Activated CD8-positive, alpha-beta memory T cell treated with anti-CD3 and anti-CD28 coated beads for 36 hours (primary cell): ENCODE measurements at regions not wholly inside any gene's neighbourhood (a gene's known extent, or its start where the extent isn't known, plus 50 kb on each side); places are given as distances from the start of the nearest gene placed in this dataset.

Experiments
- CTCF ChIA-PET: fragments of 350-600 bp; sonication (Branson Sonifier 250); formaldehyde crosslinking; loops from one replicate; lab custom pipeline; 2021; ENCODE audit warnings: antibody characterized with exemption; lab: Charles Lee
- POLR2A ChIA-PET: fragments of 350-600 bp; sonication (Branson Sonifier 250); formaldehyde crosslinking; loops from one replicate; lab custom pipeline; 2021; ENCODE audit warnings: antibody characterized with exemption; lab: Charles Lee

- CTCF ChIA-PET, result no interaction called here
- POLR2A ChIA-PET, result no interaction called here
Observed at GRCh38 chr2:100753444-100753843, 66.5 kb upstream of the NPAS2 start.

GRCh38 chr2:100753881-100754280 is 66.1 kb upstream of the NPAS2 start:
- ChIA-PET CTCF (no interaction called here), POLR2A (no interaction called here)

- ChIA-PET POLR2A (no interaction called here), CTCF (no interaction called here)
Observed at GRCh38 chr2:100754951-100755350, 65.0 kb upstream of the NPAS2 start.

GRCh38 chr2:100755441-100755840 is 64.5 kb upstream of the NPAS2 start:
- ChIA-PET CTCF (no interaction called here), POLR2A (no interaction called here)

- CTCF ChIA-PET, result no interaction called here
- POLR2A ChIA-PET, result no interaction called here
Observed at GRCh38 chr2:100756704-100757103, 63.2 kb upstream of the NPAS2 start.

GRCh38 chr2:100757621-100758394 is 62.1 kb upstream of the NPAS2 start:
- ChIA-PET CTCF (no interaction called here), POLR2A (no interaction called here)

GRCh38 chr2:100759901-100760300 is 60.0 kb upstream of the NPAS2 start:
- CTCF ChIA-PET, result no interaction called here

GRCh38 chr2:100761365-100761764 is 58.6 kb upstream of the NPAS2 start:
- CTCF ChIA-PET, result no interaction called here
- POLR2A ChIA-PET, result no interaction called here

More at GRCh38 chr2:100759901-100760300, 60.0 kb upstream of the NPAS2 start:
- POLR2A ChIA-PET, result no interaction called here

GRCh38 chr2:100764430-100764829 is 55.5 kb upstream of the NPAS2 start:
- ChIA-PET CTCF (no interaction called here), POLR2A (interaction anchor here (0.7 kb wide), 1 partner anchor 326 kb away, joined by 3 read pairs; no protein-coding TSS in a partner anchor)

GRCh38 chr2:100765481-100765880 is 54.5 kb upstream of the NPAS2 start:
- CTCF ChIA-PET, result no interaction called here
- POLR2A ChIA-PET, result no interaction called here

- POLR2A ChIA-PET, result no interaction called here
- CTCF ChIA-PET, result no interaction called here
Observed at GRCh38 chr2:100766256-100766655, 53.7 kb upstream of the NPAS2 start.

GRCh38 chr2:100766806-100767205 is 53.1 kb upstream of the NPAS2 start:
- CTCF ChIA-PET, result no interaction called here
- POLR2A ChIA-PET, result no interaction called here

- CTCF ChIA-PET, result no interaction called here
- POLR2A ChIA-PET, result no interaction called here
Observed at GRCh38 chr2:100767224-100767653, 52.7 kb upstream of the NPAS2 start.

- ChIA-PET CTCF (no interaction called here), POLR2A (no interaction called here)
Observed at GRCh38 chr2:100767810-100768806, 51.8 kb upstream of the NPAS2 start.
